ENCODE measurements at regions not wholly inside any gene's neighbourhood (a gene's known extent, or its start where the extent isn't known, plus 50 kb on each side); places are given as distances from the start of the nearest gene placed in this dataset.

GRCh38 chr2:57146951-57147350 lies 899.7 kb upstream of the VRK2 start:
- TF ChIP-seq CTCF (conservative IDR thresholded peaks at IDR 0.05; ENCODE audit: low read length): no peak
- TF ChIP-seq EZH2phosphoT487 (IDR thresholded peaks at IDR 0.05; ENCODE audit: borderline replicate concordance): no peak
